ENCODE measurements at regions not wholly inside any gene's neighbourhood (a gene's known extent, or its start where the extent isn't known, plus 50 kb on each side); places are given as distances from the start of the nearest gene placed in this dataset.

DNA sequence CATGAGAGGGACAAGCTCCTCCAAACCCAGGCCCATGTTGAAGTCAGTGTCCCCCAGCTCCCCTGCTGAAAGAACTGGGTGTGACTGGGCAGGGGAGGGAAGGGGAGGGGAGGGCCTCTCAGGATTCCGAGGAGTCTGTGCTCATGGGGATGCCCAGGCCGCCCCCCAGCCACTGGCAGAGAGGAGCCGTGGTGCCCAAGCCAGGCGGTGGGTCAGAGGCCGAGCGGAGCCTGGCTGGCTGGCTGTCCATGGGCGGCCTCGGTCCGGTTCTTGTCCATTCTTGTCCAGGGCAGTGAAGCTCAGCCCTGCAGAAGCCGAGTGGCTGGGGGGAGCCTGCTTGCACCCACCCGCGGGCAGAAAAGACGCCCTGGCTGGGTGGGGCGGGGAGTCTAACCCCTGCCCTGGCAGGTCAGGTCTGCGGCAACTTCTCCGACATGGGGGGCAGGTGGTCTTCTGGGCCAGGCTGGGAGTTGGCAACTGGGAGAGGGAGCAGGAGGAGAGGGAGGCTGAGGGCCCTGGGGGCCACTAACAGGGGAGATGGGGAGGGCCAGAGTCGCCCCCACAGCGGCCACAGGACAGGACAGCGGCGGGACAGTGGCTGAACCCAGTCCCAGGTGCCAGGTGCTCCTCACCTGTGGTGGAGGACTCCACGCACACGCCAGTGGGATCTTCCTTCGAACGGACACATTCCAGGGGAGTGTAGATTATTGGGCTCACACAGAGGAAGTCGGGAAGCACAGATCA is 54.1 kb downstream of the FOXL3 start:
- Mint-ChIP-seq H3K27ac (ENCODE audit: unreplicated experiment) (no peak overlapping the region), H3K36me3 (ENCODE audit: insufficient read depth, unreplicated experiment) (peaks cover 13% of the 10 kb centered on the region), H3K27me3 (ENCODE audit: unreplicated experiment) (peaks cover 59% of the 10 kb centered on the region), H3K4me1 (ENCODE audit: low read depth, unreplicated experiment) (peaks cover 16% of the 10 kb centered on the region), H3K9me3 (ENCODE audit: low read depth, unreplicated experiment) (peaks cover 2% of the 10 kb centered on the region), H3K4me3 (ENCODE audit: low read depth, unreplicated experiment) (no peak overlapping the region)
- no peak for DNase-seq
- no TSS peak for BruUV-seq (replicated peaks)
- intact Hi-C loops (cut with micrococcal nuclease; ENCODE audit: unreplicated experiment): no loop called here
- TF ChIP-seq, protein P1, sequence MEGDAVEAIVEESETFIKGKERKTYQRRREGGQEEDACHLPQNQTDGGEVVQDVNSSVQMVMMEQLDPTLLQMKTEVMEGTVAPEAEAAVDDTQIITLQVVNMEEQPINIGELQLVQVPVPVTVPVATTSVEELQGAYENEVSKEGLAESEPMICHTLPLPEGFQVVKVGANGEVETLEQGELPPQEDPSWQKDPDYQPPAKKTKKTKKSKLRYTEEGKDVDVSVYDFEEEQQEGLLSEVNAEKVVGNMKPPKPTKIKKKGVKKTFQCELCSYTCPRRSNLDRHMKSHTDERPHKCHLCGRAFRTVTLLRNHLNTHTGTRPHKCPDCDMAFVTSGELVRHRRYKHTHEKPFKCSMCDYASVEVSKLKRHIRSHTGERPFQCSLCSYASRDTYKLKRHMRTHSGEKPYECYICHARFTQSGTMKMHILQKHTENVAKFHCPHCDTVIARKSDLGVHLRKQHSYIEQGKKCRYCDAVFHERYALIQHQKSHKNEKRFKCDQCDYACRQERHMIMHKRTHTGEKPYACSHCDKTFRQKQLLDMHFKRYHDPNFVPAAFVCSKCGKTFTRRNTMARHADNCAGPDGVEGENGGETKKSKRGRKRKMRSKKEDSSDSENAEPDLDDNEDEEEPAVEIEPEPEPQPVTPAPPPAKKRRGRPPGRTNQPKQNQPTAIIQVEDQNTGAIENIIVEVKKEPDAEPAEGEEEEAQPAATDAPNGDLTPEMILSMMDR (IDR thresholded peaks at IDR 0.05; ENCODE audit: unreplicated experiment): no peak
- CTCF ChIA-PET: no interaction called here

DNA sequence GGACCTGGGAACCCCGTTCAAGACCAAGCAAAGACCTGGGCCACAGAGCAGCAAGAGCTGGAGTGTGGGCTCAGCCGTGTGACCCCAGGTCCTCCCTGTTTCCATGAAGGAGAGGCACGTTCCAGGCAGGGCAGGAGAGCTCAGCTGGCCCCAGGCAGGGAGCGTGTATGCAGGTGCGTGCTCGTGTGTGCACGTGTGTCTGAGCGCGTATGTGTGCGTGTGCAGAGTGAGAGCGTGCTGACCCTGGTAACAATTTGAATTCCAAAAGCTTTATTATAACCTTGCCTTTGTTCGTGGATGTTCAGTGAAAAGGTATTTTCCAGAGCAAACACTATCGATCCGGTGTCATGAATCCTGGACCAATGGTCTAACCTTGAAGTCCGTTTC is 54.6 kb downstream of the FOXL3 start:
- no peak for DNase-seq
- CTCF ChIA-PET: no interaction called here
- Mint-ChIP-seq H3K4me3 (ENCODE audit: low read depth, unreplicated experiment) (no peak overlapping the region), H3K9me3 (ENCODE audit: low read depth, unreplicated experiment) (peaks cover 2% of the 10 kb centered on the region), H3K27me3 (ENCODE audit: unreplicated experiment) (peaks cover 53% of the 10 kb centered on the region), H3K27ac (ENCODE audit: unreplicated experiment) (no peak overlapping the region), H3K4me1 (ENCODE audit: low read depth, unreplicated experiment) (peaks cover 16% of the 10 kb centered on the region), H3K36me3 (ENCODE audit: insufficient read depth, unreplicated experiment) (peaks cover 13% of the 10 kb centered on the region)
- intact Hi-C loops (cut with micrococcal nuclease; ENCODE audit: unreplicated experiment): no loop called here
- no TSS peak for BruUV-seq (replicated peaks)
- TF ChIP-seq, protein P1 (IDR thresholded peaks at IDR 0.05; ENCODE audit: unreplicated experiment): no peak

DNA sequence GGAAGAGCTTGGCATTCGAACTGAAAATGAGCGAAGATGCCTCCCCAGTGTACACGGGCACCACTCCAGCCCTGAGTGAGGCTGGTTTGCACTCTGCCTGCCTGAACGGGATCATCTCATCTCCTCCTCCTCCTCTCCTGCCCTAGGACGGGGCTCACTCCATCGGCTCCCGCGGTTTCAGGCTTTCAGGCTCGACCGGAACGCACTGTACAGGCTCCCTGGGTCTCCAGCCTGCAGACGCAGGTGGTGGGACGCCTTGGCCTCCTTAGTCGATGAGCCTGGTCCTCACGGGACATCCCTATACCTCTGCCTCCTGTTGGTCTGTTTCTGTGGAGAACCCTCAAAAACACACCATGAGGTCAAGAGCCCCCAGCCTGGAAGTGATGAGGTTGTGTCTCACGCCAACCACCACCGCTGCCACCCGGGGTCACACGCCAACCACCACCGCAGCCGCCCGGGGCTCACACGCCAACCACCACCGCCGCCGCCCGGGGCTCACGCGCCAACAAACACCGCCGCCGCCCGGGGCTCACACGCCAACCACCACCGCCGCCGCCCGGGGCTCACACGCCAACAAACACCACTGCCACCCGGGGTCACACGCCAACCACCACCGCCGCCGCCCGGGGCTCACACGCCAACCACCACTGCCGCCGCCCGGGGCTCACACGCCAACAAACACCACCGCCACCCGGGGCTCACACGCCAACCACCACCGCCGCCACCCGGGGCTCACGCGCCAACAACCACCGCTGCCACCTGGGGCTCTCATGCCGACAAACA is 56.3 kb downstream of the FOXL3 start:
- Mint-ChIP-seq H3K4me1 (ENCODE audit: low read depth, unreplicated experiment) (peaks cover 16% of the 10 kb centered on the region), H3K4me3 (ENCODE audit: low read depth, unreplicated experiment) (no peak overlapping the region), H3K36me3 (ENCODE audit: insufficient read depth, unreplicated experiment) (peaks cover 13% of the 10 kb centered on the region), H3K9me3 (ENCODE audit: low read depth, unreplicated experiment) (peaks cover 2% of the 10 kb centered on the region), H3K27ac (ENCODE audit: unreplicated experiment) (no peak overlapping the region), H3K27me3 (ENCODE audit: unreplicated experiment) (peaks cover 36% of the 10 kb centered on the region)
- intact Hi-C loops (cut with micrococcal nuclease; ENCODE audit: unreplicated experiment): no loop called here
- no peak for DNase-seq
- TF ChIP-seq, protein P1 (IDR thresholded peaks at IDR 0.05; ENCODE audit: unreplicated experiment): no peak
- CTCF ChIA-PET: no interaction called here
- BruUV-seq (replicated peaks): no TSS peak

DNA sequence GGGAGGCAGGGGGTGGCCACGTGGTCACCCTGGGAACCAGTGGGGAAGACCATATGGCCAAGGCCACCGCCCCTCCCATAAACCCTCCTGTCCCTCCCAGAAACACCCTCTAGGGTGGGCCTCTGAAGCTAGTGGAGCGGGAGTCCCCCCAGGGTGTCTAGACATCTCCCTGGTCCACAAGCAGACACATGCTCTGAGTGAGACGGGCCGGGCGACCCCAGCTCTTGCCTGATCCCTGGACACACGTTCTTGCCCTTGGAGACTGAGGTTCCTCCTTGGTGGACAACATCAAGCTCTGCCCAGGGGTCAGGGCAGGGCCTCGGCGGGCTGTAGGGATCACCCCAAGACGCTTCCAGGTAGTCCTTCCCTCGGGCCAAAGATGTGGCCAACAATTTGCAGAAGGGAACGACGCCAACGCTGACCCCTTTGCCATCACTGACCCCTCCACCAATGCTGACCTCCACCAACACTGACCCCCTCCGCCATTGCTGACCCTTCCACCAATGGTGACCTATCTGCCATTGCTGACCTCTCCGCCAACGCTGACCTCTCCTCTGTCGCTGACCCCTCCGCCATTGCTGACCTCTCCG is 57.1 kb downstream of the FOXL3 start:
- intact Hi-C loops (cut with micrococcal nuclease; ENCODE audit: unreplicated experiment): no loop called here
- peaks cover 28% of the 10 kb centered on the region for H3K27me3 Mint-ChIP-seq (ENCODE audit: unreplicated experiment)
- H3K4me3 Mint-ChIP-seq (ENCODE audit: low read depth, unreplicated experiment): no peak overlapping the region
- peaks cover 4% of the 10 kb centered on the region for H3K9me3 Mint-ChIP-seq (ENCODE audit: low read depth, unreplicated experiment)
- DNase-seq: no peak
- H3K36me3 Mint-ChIP-seq (ENCODE audit: insufficient read depth, unreplicated experiment): peaks cover 11% of the 10 kb centered on the region
- peaks cover 8% of the 10 kb centered on the region for H3K4me1 Mint-ChIP-seq (ENCODE audit: low read depth, unreplicated experiment)
- TF ChIP-seq, protein P1 (IDR thresholded peaks at IDR 0.05; ENCODE audit: unreplicated experiment): no peak
- no TSS peak for BruUV-seq (replicated peaks)
- CTCF ChIA-PET: no interaction called here
- no peak overlapping the region for H3K27ac Mint-ChIP-seq (ENCODE audit: unreplicated experiment)
